Activated CD4-positive, CD25-positive, alpha-beta regulatory T cell treated with anti-CD3 and anti-CD28 coated beads, Interleukin-2, amount 50 U/mL, for 16 hours (primary cell): ENCODE measurements at regions not wholly inside any gene's neighbourhood (a gene's known extent, or its start where the extent isn't known, plus 50 kb on each side); places are given as distances from the start of the nearest gene placed in this dataset.

Source experiments
- DNase-seq: peaks from one replicate; pipeline ENCODE4 v3.0.0-alpha.2; 2020; ENCODE audit warnings: low read depth, low spot score

- no peak for DNase-seq
These were observed 192.8 kb upstream of the CAMK1G start for GRCh38 chr1:209390764-209391163.

DNA sequence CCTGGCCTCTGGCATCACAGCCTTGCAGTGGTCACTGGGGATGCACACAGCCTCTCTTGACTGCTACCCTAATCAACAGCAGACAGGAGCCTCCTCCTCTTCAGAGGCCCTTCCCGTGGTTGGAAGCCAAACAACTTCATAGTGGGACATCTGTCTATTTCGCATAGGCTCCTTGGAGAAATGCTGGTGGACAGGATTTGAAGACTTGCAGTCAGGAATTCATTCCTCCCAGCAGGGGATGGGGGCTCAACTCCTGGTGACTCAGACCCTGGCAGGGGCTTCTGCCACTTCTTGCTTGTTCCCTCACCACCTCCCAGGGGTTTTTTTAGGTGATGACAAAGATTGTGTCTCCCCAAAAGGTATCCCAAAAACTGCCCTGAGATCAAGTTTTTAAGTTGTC is 191.7 kb upstream of the CAMK1G start:
- DNase-seq: no peak

- DNase-seq: no peak
These were observed 188.3 kb upstream of the CAMK1G start for GRCh38 chr1:209395169-209395568.

DNA sequence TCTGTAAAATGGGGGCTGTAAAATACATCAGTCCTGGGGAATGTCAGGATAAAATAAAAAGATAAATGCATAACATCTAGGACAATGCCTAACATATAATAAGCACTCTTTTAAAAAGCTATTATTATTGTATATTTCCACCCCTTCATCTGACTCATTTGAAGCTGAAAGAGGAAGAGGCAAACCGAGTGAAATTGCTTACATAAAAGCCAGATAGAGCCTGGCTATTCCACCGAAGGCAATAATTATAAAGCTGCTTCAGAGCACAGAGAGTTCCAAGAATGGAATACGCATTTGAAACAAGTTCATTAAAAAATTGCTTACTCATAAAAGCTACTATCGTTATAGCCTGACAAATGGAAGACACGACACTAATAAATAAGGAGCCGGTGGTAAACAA is 186.1 kb upstream of the CAMK1G start:
- no peak for DNase-seq

DNA sequence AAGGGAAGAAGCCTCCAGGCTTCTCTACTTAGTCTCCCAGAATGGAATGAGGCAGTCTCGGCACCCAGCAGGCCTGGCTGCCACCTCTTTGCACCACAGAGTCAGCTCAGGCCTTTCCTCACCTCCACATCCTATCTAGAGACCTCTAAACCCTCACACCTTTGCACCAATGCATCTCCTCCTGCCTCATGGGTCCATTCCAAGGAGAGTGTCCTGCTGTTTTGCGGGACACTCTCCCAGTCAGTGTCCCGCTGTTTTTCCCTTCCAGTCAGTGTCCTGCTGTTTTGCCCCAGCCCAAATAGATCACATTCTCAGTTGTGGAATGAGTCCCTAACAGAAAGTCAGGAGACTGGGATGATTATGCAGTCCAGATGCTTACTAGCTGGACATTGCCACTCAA is 185.6 kb upstream of the CAMK1G start:
- no peak for DNase-seq

GRCh38 chr1:209398313-209398991 is 185.1 kb upstream of the CAMK1G start:
- no peak for DNase-seq

DNA sequence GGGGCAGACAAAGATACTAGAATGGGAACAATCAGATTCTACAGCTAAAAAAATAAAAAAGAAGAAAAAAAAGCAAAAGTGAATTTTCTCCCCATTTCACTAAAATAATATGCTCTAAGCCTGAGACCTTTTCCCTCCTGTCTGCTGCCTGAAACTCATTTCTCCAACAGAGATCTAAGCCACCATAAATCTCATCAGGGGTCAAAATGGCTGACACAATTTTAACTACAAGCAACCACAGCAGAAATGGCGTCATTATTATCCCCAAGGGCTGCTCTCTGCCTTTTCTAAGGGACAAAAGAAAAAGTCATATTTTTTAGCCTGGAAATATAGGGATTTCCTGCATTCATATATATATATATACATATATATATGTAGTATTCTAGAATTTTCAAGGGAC is 183.7 kb upstream of the CAMK1G start:
- no peak for DNase-seq

GRCh38 chr1:209400351-209401220 is 182.9 kb upstream of the CAMK1G start:
- DNase-seq: no peak

- no peak for DNase-seq
These were observed 180.8 kb upstream of the CAMK1G start for GRCh38 chr1:209402697-209403096.

- DNase-seq: no peak
These were observed 179.6 kb upstream of the CAMK1G start for GRCh38 chr1:209403921-209404320.

GRCh38 chr1:209404577-209404976 is 178.9 kb upstream of the CAMK1G start:
- no peak for DNase-seq

- no peak for DNase-seq
These were observed 178.2 kb upstream of the CAMK1G start for GRCh38 chr1:209405183-209405814.

DNA sequence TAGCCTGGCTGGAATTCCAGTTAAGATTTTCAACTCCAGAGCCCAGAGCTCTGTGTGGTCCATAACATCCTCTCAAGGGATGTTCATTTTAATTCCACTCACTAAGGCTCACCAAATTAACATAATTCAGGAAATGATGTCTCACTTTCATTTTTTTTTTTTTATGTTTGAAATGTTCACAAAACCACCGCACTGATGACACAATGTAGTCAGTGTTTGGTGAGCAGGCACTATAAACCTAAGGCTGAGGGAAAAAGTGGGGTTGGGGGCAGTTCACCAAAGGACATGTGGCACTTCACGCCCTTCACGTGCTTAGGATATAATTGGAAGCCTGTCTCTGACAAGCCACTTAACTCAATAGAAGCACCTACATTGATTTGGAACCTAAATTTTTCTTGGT is 177.3 kb upstream of the CAMK1G start:
- DNase-seq: no peak

DNA sequence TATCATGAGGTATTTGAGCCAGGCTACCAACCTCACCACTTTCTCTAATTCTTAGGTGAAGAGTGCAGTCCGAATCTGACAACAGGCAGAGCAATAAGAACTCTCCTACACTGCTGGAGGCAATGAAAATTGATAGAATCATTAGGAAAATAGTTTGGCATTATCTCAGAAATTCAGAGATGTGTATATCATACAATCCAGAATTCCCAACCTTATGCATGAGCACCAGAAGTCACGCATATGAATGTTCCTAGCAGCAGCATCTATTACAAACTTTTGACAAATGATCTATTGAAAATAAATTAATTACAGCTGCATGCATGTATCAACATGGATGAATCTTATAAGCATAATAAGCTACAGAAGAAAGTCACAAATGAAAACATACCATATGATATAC is 176.9 kb upstream of the CAMK1G start:
- no peak for DNase-seq

DNA sequence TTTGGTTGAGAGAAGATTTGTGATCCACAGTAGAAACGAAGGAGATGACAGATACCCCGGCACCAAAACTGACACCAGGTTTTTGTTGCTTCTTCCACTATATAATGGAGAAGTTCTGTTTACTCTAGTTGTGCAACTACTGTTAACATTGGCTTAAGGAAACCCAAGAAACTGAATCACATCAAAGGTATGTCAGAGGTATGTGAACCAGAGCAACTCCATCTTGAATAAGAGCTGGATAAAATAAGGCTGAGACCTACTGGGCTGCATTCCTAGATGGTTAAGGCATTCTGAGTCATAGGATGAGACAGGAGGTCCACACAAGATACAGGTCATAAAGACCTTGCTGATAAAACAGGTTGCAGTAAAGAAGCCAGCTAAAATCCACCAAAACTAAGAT is 173.7 kb upstream of the CAMK1G start:
- no peak for DNase-seq

GRCh38 chr1:209411491-209411929 is 172.0 kb upstream of the CAMK1G start:
- DNase-seq: no peak

DNA sequence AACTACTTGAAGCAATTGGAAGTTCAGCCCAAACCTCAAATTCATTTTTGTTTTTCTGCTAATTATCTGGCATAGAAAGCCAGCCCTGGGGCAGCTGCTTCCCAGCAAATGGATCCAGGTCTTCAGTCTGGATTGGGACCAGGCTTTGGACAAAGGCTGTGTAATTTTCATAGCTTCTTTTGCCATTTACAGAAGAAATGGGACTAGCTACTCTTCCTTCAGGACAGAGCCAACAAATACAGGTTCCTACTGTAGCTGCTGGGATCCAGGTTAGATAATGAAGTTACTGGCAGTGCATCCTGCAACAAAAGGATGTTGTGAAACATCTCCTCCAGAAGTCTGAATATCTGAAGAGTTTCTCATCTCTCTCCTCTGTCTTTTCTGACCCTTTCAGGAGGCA is 171.5 kb upstream of the CAMK1G start:
- no peak for DNase-seq

- no peak for DNase-seq
These were observed 170.9 kb upstream of the CAMK1G start for GRCh38 chr1:209412566-209412965.

- no peak for DNase-seq
These were observed 170.5 kb upstream of the CAMK1G start for GRCh38 chr1:209413062-209413461.

GRCh38 chr1:209414803-209415329 is 168.6 kb upstream of the CAMK1G start:
- no peak for DNase-seq

GRCh38 chr1:209416039-209416438 is 167.5 kb upstream of the CAMK1G start:
- no peak for DNase-seq

- DNase-seq: no peak
These were observed 166.8 kb upstream of the CAMK1G start for GRCh38 chr1:209416716-209417115.
